HK-2 (cell line): ENCODE measurements at regions not wholly inside any gene's neighbourhood (a gene's known extent, or its start where the extent isn't known, plus 50 kb on each side); places are given as distances from the start of the nearest gene placed in this dataset.

Experiments
- DNase-seq: peaks from one replicate; pipeline ENCODE4 v3.0.0-alpha.2; 2018; ENCODE audit not compliant: unreplicated experiment

DNA sequence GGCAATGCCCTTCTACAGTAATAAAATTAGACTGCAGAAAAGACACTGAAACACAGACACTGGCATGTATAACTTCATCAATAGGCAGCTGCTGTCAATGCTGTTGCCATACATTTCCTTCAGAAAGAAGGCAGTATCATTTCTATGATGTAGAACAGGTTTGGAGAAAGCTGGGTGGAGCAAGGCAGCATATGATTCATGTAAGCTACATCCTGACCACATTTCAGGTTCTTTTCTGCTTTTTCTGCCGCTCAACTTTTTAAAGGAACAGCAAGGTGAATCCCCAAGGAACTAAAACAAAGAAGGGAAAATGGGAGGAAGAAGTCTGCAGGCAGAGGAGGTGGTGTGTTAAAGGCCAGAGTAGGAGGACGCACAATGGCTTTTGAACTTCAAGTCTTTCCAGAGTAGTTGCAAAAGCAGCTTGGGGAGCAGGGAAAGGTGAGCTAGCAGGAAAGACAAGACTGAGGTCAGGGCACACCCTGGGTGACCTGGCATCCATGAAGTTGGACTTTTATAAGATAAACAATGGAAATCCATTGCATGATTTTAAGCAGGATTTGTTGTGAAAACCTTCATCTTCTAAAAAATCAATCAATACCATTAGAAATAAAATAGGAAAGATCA lies 142.1 kb downstream of the MED10 start:
- DNase-seq: no peak

DNA sequence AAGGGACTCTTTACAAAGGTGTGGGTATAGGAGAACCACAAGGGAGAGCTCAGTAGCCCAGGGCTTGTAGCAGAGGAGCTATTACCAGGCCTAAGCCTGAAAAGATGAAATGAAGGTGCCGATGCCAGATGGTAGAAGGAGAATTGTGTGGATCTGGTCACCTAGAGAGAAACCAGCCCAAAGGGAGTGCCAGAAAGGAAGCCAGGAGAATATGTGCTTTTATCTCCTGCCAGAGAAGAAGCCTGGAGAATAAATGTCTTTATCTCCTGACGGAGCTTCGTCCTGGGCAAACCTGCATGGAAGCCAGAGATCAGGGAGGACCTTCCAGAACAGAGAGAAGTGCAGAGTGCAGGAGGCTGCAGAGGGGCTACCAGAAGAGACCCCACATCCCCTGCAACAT lies 142.6 kb downstream of the MED10 start:
- no peak for DNase-seq

GRCh38 chr5:6228257-6229250 lies 149.8 kb downstream of the MED10 start:
- no peak for DNase-seq

DNA sequence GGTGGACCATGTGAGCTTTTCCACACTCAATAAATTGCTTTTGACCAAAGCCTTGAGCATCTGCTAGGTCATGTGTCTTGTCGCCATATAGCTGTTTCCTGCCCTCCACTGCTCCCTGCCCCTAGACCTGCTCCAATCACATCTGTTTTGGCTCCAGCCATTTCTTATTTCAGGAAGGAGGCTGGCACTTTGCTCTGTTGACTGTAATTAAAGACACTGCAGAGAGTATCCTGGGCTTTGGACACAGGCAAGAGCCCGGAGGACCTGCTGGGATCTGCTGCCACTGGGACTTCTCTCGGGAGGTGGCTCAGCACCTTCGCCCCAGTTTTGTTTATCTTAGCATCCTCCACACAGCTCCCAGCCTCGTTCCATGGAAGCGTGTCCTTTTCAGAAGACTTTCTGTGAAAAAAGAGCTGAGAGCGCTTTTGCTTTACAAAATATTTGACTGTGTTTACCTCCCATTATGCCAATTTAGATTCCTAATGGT lies 153.2 kb downstream of the MED10 start:
- DNase-seq: no peak

GRCh38 chr5:6224406-6224805 lies 153.9 kb downstream of the MED10 start:
- no peak for DNase-seq

GRCh38 chr5:6222899-6223298 lies 155.4 kb downstream of the MED10 start:
- no peak for DNase-seq

DNA sequence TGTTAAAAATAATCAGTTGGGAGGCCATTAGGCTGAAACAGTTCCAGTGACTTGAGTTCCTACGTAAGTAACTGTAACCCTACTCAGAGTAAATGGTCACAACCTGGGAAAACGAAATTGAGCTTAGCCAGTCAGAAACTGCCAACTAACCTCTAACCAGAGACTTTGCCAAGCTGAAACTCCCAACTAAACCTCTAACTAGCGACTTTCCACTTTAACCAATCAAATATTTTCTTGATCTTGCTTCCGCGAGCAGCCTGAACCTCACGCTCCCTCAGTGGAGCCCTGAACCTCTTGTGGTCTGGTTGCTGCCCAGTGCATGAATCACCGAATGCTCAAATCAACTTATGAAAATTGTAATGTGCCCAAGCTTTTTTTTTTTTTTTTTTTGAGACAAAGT lies 156.2 kb downstream of the MED10 start:
- no peak for DNase-seq

GRCh38 chr5:6221141-6221626 lies 157.2 kb downstream of the MED10 start:
- no peak for DNase-seq

DNA sequence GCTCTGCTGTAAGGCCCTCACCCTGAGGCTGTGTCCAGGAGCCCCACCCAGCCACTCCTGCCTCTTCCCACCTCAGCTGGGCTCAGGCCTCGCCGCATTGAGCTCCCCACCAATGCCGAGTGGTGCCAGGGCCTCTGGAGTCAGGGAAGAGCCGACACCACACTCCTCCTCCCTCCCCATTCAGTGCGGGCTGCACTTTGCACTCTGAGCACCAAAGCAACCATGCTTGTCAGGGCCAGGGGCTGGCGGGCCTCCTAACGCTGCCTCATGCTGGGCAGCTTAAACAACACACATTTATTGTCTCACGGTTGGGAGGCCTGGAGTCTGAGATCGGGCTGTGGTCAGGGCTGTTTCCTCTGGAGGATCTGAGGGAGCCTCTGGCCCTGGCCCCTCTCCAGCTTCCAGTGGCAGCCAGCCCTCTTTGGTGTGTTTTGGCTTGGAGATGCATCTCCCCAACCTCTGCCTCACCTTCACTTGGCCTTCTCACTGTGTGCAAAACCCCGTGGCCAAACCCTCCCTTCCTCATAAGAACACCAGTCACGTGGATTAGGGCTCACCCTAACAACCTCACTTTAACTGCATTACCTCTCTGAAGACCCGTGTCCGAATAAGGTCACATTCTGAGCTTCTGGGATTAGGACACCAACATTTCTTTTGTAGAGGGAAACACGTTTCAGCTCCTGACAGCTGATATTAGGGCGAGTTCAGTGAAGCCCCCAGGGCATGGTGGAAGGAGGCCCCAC lies 157.8 kb downstream of the MED10 start:
- no peak for DNase-seq

DNA sequence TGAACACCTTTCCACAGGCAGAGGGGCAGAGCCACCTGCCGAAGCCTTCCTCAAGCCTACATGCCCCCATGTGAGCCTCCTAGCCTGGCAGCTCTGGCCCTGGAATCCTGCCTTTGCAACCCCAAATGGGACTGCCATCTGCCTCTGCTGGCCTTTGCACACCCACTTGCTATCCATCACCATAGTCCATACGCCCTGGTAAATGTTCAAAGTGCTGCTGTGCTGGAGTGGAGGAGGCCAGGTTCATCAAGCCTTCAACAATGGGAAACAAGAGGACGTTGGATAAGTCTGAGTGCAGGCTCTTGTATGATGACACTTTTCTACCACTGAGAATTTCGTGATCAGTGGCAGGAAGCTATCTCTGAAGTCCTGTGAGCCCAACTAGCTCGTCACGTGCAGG lies 159.8 kb downstream of the MED10 start:
- no peak for DNase-seq

GRCh38 chr5:6218116-6218515 lies 160.2 kb downstream of the MED10 start:
- no peak for DNase-seq

DNA sequence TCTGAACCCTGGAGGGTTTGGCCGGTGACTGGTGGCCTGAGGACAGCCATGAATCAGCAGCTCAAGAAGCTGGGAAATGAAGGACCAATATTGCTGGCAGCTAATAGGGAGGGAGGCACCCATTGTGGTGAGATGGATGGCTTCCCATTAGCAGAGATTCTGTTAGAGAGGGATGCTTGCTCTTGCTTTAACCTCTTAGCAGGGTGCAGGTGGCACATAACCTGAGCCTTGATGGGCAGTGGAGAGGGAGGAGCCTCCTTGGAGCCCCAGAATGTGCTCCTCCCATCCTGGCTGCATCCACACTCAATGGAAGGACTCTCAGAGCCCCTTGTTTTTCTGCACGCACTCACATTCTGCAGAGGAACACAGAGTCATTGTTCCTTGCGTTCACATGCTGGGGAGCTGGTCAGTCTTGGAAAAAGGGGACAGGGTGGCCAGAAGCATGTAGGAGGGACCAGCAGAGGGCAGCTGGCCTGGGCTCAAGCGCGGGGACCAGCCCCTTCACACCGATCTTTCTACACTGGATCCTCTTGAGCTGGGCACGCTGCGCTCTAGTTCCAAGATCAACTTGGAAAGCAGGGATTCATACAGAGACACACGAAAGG lies 161.8 kb downstream of the MED10 start:
- DNase-seq: no peak

DNA sequence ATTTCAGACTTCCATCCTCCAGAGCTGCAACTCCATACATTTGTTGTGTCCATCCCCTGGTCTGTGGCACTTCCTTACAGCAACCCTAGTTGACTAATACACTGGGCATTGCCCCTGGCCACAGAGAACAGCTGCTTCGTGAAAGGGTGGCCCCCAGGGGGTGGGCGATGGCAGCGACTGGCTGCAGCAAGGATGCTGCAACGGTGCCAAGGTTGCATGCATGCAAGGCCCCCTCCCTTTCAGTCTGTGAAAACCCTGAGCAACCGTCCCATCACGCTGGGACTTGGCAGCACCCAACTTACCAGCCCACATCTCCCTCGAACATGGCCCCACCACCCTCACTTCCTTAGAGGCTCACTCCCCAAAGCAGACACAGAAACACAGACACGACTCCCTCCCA lies 162.5 kb downstream of the MED10 start:
- DNase-seq: no peak

DNA sequence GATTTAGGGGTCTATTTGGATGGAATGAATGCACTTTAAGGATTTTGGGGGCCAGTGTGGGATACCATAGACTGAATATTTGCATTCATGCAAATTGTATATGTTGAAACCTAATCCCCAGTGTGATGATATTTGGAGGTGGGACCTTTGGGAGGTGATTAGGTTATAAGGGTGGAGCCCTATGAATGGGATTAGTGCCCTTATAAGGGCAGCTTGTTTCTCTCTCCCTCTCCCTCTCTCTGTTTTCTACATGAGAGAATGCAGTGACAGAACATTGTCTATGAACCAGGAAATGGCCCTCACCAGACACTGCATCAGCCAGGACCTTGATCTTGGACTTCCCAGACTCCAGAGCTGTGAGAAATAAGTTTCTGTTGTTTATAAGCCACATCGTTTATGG lies 166.1 kb downstream of the MED10 start:
- no peak for DNase-seq

GRCh38 chr5:6206501-6206900 lies 171.8 kb downstream of the MED10 start:
- DNase-seq: no peak

DNA sequence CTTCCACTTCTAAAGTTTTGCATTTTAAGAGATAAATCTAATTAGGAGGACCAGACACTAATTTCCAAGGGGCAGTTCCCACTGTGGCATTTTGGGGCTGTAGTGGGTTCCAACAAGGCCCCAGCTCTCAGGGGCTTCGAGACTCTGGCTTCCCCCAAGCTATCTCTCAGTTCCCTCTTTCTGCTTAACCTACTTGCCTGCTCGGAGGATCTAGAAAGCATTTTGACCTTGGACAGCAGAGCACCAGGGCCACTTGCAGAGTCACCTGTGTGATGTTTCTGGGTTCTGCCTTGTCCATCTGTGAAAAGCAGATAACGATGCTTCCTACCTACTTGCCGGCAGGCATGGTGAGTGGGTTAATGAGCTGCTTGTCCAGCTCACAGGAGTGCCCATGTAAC lies 175.4 kb downstream of the MED10 start:
- no peak for DNase-seq

- no peak for DNase-seq
These were observed 176.0 kb downstream of the MED10 start for GRCh38 chr5:6202149-6202967.

- no peak for DNase-seq
These were observed 176.7 kb downstream of the MED10 start for GRCh38 chr5:6201631-6202030.

DNA sequence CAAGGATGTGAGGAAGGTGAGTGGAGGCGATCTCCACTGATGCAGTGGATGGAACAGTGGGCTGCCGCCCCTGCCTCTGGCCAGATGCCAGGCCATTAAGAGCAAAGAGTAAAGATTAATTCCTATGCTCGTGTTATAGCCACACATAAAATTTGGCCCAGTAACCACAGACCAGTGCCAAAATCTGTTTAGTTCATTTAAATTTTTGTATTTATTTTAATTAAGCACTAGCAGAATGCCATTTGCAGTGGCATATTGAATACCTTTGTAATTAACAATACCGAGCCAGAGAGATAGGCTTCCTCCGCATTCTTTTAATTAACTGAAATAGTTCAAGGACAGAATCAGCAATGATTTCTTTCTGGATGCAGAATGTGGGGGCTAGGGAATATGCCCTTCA lies 179.8 kb downstream of the MED10 start:
- DNase-seq: no peak

DNA sequence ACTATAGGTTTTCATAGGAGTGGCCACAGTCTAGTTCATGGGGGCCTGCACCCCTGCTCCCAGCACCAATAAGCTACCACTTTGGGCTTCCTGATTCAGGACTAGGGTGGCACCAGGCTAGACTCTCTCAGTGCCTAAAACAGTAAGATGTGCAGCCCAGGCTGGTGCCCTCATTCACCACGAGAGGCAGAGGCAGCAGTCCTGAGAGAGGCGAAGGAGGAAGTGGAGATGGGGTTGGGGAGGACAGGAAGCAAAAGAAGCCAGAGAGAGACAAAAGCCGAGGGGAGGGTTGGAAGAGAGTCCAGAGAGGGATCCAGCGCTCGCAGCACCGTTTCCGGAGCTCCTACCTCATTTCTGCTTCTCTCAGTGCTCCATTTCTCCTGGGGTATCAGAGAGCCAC lies 180.9 kb downstream of the MED10 start:
- no peak for DNase-seq
